GM21526 (cell line): ENCODE measurements at regions not wholly inside any gene's neighbourhood (a gene's known extent, or its start where the extent isn't known, plus 50 kb on each side); places are given as distances from the start of the nearest gene placed in this dataset.
"Not testable (repeated sequence)": the region's sequence is repeated elsewhere in the genome, so short reads cannot be mapped to it uniquely, and the experiment has no call there.

ENCODE experiments used
- ATAC-seq: cut with Tn5 transposase; IDR thresholded peaks from one replicate; pipeline ENCODE4 v1.9.1; 2021; ENCODE audit warnings: moderate library complexity; ENCODE audit not compliant: unreplicated experiment, low FRiP score

DNA sequence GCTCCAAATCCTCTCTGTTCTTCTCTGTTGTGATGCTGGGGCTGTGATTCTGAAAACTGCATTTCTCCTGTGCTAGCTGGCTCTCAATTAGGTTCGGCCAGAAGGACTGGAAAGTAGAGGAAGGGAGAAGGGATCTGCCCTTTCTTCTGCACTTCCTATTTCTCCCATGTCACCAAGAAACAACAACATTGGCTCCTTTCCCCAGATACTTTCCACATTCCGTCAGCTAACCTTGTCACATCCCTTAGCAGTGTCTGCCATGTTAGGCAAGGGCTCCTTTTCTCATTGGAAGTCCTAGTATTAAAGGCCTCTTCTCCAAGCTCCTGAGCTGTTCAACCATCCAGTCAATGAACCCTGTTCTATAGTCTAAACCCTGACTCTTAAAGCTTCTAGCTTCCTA lies 171.1 kb downstream of the ZNF621 start:
- ATAC-seq = no peak

DNA sequence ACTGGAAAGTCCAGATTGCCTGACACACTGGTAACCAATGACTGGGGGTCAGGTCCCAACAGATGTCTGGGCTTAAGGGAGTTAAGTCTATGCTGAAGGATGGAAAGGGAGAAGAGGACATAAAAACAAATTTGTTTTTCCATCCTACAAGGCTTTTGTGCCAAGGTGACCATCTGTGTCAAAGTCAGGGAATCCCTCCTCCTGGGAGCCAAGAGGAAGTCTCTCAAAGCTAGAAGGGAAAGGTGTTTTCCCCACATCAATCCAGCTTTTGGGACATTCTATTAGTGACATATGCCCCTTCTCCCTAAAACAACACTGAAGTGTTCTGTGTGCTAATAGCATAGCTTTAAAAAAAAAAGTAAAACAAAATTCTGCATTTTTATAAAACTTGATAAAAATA lies 173.9 kb downstream of the ZNF621 start:
- ATAC-seq = not testable (repeated sequence)

DNA sequence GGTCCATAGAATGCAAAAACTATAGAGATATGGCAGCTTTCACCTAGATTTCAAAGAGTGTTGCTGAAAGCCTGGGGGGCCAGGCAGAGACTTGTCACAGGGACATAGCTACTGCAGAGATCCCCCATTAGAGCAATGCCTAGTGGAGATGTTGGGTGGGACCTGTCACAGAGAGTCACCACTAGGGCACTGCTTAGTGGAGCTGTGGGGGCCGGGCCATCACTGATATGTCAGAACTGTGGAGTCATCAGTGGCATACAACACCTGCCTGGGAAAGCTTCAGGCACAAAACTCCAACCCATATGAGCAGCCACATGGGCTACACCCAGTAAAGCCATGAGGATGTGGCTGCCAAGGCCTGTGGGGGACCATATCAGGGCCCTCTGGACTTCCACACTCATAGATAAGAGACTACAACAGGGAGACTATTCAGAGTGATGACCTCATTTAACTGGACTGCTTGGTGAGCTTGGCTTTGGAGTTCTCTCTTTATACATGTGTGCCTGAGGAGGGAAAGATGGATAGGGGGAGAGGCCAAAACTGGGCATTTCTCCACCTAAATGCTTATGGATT lies 176.3 kb downstream of the ZNF621 start:
- no peak for ATAC-seq

DNA sequence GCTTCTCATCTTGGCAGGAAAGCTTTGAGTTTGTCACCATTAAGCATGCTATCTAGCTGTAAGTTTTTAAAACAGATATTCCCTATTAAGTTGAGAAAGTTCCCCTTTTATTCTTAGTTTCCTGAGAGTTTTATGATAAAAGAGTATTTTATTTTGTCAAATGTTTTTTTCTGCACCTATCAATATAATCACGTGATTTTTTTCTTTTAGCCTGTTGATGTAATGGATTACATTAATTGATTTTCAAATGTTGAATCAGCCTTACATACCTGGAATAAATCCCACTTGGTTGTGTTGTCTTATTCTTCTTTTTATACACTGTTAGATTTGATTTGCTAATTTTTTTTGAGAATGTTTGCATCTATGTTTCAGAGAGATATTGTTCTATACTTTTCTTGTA lies 179.5 kb downstream of the ZNF621 start:
- ATAC-seq = no peak

DNA sequence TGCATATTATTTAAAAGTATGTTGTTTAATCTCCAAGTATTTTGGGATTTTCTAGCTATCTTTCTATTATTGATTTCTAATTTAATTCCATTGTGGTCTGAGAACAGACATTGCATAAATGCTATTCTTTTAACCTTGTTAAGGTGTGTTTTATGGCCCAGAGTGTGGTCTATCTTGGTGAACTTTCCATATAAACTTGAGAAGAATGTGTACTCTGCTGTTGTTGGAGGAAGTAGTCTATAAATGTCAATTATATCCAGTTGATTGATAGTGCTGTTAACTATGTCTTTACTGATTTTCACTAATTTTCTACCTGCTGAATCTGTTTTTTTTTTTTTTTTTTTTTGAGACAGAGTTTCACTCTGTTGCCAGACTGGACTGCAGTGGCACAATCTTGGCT lies 180.9 kb downstream of the ZNF621 start:
- ATAC-seq = no peak

DNA sequence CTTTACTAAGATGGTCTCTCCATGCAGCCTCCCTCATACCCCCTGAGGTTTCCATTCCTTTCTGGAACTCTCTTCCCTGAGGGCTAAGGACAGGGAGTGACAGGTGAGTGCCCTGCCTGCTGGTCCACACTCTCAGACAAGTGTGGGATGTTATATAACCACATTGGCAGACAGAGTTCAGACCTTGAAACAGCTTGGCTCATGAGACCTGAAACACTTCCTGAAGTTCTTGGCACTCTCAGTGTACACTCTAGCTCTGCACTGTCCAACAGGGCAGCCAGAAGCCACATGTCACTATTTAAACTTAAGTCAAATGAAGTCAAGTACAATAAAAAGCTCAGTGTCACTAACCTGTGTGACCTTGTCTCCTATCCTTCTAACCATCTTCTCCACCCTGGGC lies 188.5 kb downstream of the ZNF621 start:
- ATAC-seq = no peak

DNA sequence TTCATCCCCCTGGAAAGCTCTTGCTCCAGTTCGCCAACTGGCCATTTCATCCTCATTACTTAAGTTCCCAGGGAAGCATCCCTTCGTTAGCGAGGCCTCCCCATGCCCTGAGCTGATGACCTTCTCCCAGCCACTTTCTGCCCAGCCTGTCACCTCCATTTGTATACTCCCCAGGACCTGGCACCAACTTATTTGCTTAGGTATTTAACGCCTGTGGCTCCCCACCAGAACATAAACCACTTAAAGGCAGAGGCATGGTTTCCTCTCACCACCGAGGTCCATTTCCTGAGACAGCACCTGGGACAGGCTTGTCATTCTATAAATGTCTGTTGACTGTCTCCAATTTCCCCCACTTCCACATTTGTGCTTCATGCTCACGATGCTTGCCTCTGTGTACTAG lies 189.0 kb downstream of the ZNF621 start:
- ATAC-seq = peak; percentile 48

DNA sequence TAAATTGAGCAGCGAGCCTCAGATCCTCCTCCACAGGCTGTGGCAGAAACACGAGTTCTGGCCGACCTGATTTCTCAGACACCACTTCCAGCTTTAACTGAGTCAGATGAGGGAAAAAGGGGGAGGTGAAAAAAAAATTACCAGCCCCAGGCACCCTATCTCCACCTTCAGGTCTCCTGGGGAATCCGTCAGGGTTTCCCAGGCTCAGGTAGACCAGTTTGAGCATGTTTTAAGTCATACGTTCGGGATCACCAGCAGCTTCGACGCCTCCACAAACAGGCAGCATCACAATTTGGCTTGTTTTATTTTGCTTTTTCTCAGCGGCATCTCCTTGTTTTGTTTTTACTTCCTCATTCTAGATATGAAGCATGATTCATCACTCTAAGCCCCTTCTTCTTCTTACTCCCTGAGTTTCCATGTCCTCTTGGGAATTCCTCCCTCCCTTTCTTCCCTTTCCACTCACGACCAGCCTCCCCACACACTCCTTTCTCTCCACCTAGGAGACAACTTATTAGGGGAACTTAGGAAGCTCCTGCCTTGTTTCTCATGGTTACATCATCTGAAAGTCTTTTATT lies 190.1 kb downstream of the ZNF621 start:
- no peak for ATAC-seq

DNA sequence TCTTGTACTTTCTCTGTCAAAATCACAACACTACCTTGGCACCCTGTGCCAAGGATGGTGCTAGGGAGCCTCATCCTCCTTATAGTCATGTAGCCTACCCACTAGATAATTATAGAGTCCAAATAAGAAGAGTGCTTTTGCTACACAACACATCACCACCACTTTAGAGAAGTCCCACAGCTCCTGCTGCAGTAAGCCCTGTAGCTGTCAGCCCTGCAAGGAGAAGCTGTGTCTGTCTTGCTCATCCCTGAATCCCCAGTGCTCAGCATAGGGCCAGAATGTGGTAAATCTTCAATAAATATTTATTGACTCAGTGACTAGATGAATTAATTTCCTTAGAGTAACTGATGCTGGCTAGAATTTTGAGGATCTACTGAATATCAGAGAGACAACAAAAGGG lies 190.8 kb downstream of the ZNF621 start:
- ATAC-seq = no peak

DNA sequence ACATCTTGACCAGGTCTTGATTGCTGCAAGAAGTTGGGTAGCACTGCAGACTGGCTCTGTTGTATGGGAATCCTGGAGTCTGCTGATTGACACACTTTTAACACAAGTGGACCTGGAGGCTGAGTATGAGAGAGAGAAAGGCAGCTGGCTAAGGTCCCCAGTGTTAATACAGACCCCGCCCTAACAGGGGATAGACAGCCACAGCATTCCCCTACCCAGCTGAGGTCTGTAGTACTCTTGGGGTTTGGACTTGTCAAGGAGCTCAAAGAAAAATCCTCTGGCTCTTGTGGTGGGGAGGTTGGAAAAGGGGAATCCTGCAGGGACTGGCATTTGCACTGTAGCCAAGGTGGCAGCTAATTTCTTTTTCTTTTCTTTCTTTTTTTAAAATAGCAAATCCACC lies 192.7 kb downstream of the ZNF621 start:
- ATAC-seq = no peak

DNA sequence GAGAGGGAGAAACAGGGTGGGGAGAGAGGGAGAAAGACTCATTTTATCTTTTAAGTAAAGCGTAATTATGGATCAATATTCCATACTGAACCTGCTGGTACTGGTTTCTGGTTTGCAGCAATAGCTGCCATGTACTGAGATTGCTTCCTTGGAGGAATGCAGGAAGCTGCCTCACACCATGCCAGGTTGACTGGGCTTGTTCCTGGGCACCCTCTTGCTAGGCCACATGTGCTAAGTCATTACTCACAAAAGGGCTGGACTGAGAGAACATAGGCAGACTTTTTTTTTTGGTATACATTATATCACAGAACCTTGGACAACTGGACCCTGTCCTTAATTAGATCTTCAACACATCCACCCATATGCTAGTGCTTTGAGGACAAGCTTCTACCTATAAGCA lies 193.4 kb downstream of the ZNF621 start:
- ATAC-seq = peak; percentile 19

DNA sequence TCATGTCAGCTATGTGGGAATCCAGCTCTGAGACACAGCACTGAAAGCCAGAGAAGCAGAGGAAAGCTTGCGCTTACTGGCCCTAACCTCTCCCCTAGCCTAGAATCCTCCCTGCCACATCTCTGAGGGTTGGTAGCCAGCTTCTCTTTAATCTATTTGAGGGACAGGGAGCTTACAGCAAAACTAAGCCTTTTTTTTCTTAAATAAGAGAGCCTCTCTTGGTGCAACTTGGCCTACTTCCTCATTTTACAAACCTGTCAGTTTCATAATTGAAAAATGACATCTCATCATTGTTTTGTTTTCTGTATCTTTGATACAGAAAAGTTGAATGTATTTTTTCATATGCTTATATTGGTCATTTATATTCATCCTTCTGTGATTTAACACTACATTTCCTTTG lies 193.9 kb downstream of the ZNF621 start:
- ATAC-seq = peak; percentile 90

DNA sequence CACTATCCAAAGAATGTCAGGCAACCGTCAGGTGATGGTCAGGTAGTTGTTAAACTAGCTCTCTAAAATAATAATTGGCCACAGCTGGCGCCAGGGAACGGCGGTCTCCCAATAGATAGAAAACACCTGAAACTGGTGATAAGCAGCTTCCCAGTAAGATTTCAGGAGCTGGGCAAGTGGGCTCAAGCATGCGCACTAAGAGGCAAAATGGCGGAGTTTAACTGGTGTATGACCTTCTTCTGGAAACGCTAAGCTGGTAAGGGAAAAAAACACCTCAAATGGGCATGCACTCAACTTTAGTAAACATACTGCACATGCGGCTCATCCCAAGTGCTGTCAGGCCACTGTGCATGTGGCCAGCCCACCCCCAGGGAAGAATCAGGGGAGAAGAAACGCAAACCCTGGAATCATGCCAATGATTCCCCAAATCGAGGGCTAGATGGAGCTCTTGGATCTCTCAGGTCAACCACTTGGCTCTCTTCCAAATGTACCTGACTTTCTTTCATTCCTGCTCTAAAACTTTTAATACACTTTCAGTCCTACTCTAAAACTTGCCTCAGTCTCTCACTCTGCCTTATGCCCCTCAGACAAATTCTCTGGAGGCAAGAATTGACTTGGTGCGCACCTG lies 195.0 kb downstream of the ZNF621 start:
- ATAC-seq = no peak

DNA sequence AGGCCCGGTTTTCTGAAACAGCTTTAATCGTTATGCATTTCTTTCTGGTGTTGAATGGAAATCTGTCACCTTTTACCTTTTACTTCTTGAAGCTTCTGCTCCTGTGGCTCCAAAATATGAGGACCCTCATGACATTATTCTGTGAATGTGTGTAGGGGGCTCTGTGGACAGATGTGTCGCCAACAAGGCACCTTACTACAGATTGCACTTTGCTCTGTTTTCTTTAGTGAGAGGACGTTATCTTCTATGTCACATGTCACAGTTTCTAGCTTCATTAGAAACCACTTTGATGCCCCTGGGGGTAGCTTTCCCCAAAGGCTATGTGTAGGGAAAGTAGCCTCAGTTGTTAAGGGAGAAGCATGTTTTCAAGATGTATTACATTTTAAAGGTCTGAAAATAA lies 195.6 kb downstream of the ZNF621 start:
- no peak for ATAC-seq

DNA sequence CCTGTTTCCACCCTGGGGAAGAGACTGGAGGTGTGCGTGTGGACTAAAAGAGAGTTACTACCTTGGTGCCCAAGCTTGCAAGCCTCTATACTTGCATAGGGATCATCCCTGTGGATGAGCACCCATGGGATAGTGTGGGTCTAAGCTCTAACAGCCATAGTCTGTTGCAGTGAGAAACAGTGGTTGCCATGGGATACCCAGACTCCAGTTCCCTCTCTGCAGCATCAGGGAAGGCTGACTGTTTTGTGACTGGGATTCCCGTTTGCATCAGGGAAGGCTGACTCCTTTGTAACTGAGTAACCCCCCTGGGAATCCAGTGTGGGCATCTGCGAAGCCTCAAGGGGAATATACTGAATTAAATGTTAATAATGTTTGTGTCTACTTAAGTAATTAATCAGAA lies 196.1 kb downstream of the ZNF621 start:
- ATAC-seq = no peak

DNA sequence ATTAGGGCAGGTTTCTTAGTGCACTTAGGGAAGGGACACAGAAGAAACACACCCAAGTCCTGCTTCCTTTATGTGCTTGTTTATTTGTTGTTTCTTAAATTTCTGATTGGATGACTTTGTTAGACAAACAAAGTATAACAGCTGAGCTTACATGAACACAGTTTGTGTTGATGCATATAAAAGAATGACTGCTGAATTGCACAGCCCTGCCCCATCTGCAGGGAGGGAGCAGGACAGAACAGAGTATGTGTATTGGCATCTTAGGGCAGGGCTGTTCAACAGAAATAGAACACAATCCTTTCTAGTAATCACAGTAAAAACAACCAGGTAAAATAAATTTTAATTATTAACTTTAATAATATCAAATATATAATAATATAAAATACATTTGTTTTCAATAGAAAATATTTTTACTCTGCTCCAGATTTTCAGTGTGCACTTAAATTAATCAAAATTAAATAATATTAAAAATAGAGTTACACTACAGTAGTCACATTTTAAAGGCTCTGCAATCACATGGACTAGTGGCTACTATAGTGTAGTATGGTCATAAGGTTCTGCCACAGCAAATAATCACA lies 198.4 kb downstream of the ZNF621 start:
- no peak for ATAC-seq

DNA sequence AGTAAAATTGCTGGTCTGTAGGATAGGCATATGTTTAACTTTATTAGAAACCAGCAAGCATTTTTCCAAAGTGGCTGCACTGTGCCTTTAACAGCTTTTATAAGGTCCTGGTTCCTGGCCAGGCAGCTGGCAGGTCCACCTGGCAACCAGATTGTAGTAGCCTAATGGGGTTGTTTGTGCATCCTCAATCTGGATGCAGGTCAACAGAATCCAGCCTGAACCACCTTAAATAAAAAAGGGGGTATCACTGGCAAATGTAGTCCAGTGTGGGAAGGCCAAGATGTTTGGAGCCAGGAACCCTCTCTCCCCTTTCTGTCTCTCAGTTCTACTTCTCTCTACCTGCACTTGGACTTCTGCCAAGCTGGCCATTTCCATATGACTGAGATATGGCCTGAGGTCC lies 200.3 kb downstream of the ZNF621 start:
- ATAC-seq = no peak

DNA sequence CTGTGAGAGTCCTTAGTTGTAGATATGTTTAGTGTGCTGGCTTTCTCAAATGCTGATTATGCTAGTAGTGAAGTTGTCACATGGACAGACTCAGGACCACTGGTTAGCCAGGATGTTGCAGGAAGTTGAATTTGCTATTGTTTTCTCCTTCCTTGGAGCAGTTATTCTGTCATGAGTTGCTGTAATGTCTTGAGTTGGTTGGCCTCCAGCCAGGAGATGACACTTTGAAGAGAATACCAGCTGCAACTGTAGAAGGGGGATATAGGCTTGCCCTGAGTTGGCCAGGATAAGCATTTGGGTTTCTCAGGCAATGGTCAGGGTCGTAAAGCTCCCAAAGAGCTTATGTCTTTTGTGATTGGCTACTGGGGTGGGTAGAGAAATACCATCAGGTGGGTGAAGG lies 206.7 kb downstream of the ZNF621 start:
- ATAC-seq = no peak

DNA sequence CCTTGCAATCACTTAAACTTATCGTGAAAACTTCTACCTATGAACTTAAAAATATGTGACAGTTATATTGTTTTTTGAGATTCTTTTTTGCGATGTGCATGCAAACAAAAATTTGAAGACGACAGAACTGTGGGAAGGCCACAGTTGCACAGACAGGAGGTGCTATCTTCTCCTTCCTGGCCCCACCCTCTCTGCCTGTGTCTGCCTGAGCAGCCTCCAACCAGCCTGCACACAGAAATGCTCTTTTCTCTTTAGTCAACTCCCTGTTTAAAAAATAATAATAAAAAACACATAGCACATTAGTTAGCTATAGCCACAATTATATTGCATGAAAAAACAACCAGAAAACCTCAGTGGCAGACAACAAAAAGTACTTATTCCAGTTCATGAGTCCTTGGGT lies 212.2 kb downstream of the ZNF621 start:
- ATAC-seq = no peak

DNA sequence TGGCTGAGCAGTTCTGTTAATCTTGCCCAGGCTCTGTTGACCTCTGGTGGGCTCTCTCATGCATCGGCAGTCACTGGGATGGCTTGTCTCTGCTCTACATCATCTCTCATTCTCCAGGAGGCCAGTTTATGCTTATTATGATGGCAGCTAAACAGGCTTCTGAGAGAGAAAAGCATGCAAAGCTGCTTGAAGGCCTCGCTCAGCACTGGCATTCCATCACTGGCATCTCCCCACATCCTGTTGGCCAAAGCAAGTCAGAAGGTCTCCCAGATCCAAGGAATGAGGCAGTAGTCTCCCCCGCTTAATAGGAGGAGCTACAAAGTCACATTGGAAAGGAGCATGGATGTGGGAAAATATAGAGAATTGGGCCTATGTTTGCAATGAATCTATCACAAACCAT lies 212.6 kb downstream of the ZNF621 start:
- ATAC-seq = no peak

DNA sequence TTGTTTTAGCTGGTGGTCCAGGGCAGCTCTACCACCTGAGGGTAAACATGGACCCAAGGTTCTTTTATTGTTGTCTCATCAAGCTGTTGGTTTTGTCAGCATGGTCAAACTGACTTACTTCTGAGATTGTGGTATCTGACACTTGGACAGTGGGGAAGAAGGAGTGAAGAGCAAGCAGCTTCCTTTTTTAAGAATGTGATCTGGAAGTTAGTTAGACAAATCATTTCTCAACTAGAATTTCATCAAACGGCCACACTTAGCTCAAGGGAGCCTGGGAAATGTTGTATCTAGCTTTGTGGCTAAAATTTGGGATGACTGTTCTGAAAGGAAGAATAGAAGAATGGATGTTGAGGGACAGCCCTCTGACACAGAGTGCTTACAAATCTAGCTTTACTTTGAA lies 215.2 kb downstream of the ZNF621 start:
- ATAC-seq = no peak

DNA sequence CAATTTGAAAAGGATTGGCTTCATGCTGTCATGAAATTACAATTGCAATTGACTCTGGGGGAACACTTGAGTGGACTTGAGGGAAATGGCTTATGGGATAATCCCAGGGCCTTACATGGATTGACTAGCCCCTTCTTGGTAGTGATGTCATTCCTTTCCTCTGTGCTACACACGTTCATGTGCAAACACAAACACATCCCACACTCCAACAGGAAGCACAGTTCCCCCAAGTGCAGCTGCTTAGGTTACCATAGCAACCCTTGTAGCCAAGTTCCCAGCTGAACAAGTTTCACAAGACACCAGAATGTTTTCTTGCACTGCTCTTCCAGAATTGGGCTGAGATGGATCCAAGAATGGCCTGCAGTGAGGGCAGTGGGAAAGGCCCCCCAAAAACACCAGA lies 217.0 kb downstream of the ZNF621 start:
- no peak for ATAC-seq
